H1 (cell line): ENCODE measurements at regions not wholly inside any gene's neighbourhood (a gene's known extent, or its start where the extent isn't known, plus 50 kb on each side); places are given as distances from the start of the nearest gene placed in this dataset.

ENCODE experiments used
- CTCF ChIA-PET: fragments of 300-600 bp; sonication (Branson Sonifier 250); formaldehyde crosslinking; loops from one replicate; lab custom pipeline; 2021; ENCODE audit not compliant: partially characterized antibody; lab: Charles Lee
- POLR2A ChIA-PET: fragments of 300-600 bp; sonication (Branson Sonifier 250); formaldehyde crosslinking; loops from one replicate; lab custom pipeline; 2021; ENCODE audit warnings: inconsistent platforms; ENCODE audit not compliant: partially characterized antibody; lab: Charles Lee
- DNase-seq, 2 experiments: peaks; one replicate each; pipeline versions ENCODE4 v3.0.0 to v3.0.0-alpha.2; 2010 to 2022; ENCODE audit warnings: low spot score in 2 of 2, low read depth in 1 of 2, mixed read lengths in 1 of 2
- FAIRE-seq: peaks from 2 replicates; lab custom pipeline; 2011; peaks lifted over from hg19 to GRCh38; lab: Jason Lieb, UNC
- H2AFZ ChIP-seq: 2 replicates; pipeline ENCODE4 v1.8.1; 2012; ENCODE audit warnings: low read length, inconsistent platforms
- H2AK5ac ChIP-seq: 2 replicates; pipeline ENCODE4 v1.6.1; 2013; ENCODE audit warnings: low read depth, low read length
- H2BK120ac ChIP-seq: replicated peaks from 2 replicates; pipeline ENCODE3; 2013; ENCODE audit warnings: low read depth, low read length, inconsistent platforms
- H2BK12ac ChIP-seq: 2 replicates; pipeline ENCODE4 v1.6.1; 2013; ENCODE audit warnings: low read depth, low read length
- H2BK15ac ChIP-seq: 2 replicates; pipeline ENCODE4 v1.6.1; 2013; ENCODE audit warnings: low read length
- H2BK20ac ChIP-seq: 2 replicates; pipeline ENCODE4 v1.6.1; 2013; ENCODE audit warnings: low read length
- H2BK5ac ChIP-seq: 2 replicates; pipeline ENCODE4 v1.6.1; 2013; ENCODE audit warnings: low read depth, low read length
- H3K14ac ChIP-seq: 2 replicates; pipeline ENCODE4 v1.6.1; 2013; ENCODE audit warnings: inconsistent platforms; ENCODE audit not compliant: insufficient read length
- H3K18ac ChIP-seq: 2 replicates; pipeline ENCODE4 v1.6.1; 2013; ENCODE audit warnings: low read length; ENCODE audit errors: extremely low read depth
- H3K23ac ChIP-seq: 2 replicates; pipeline ENCODE4 v1.6.1; 2013; ENCODE audit warnings: inconsistent platforms; ENCODE audit not compliant: insufficient read length
- H3K23me2 ChIP-seq: 2 replicates; pipeline ENCODE4 v1.6.1; 2013; ENCODE audit warnings: low read depth, low read length
- H3K27ac ChIP-seq: 2 replicates; pipeline ENCODE4 v1.6.1; 2011; ENCODE audit warnings: low read depth, low read length, inconsistent platforms
- H3K27me3 ChIP-seq, 4 experiments: replicated peaks in 1 of 4; 1 replicate in 1 of 4; 2 replicates in 3 of 4; pipeline versions ENCODE4 v1.6.1 to v1.8.1; 2011 to 2013; ENCODE audit warnings: low read length in 3 of 4, mild to moderate bottlenecking in 3 of 4, inconsistent platforms in 2 of 4, mixed read lengths in 2 of 4, moderate library complexity in 1 of 4; ENCODE audit not compliant: control insufficient read depth in 3 of 4, insufficient read depth in 3 of 4; ENCODE audit errors: extremely low read depth in 1 of 4
- H3K36me3 ChIP-seq, 4 experiments: 2 replicates each; pipeline versions ENCODE4 v1.6.1 to v1.8.1; 2011 to 2013; ENCODE audit warnings: mild to moderate bottlenecking in 4 of 4, low read length in 3 of 4, moderate library complexity in 2 of 4, control low read depth in 1 of 4, inconsistent platforms in 1 of 4; ENCODE audit not compliant: insufficient read depth in 4 of 4, control insufficient read depth in 2 of 4
- H3K4ac ChIP-seq: replicated peaks from 2 replicates; pipeline ENCODE3; 2013; ENCODE audit warnings: low read length, low read depth, mixed read lengths, inconsistent platforms; ENCODE audit not compliant: insufficient read length
- H3K4me1 ChIP-seq, 4 experiments: replicated peaks in 1 of 4; 1 replicate in 1 of 4; 2 replicates in 3 of 4; pipeline versions ENCODE4 v1.6.1 to v1.8.1; 2011 to 2013; ENCODE audit warnings: low read length in 3 of 4, inconsistent platforms in 2 of 4, mixed read lengths in 1 of 4; ENCODE audit not compliant: insufficient read depth in 4 of 4, control insufficient read depth in 3 of 4
- H3K4me2 ChIP-seq, 2 experiments: 2 replicates each; pipeline versions ENCODE4 v1.6.1 to v1.8.1; 2011 to 2013; ENCODE audit warnings: low read depth in 2 of 2, low read length in 2 of 2, control low read depth in 1 of 2, inconsistent platforms in 1 of 2, mild to moderate bottlenecking in 1 of 2; ENCODE audit not compliant: insufficient read depth in 1 of 2
- H3K4me3 ChIP-seq, 4 experiments: fragments of 200-600, 300-600 bp in 1 of 4; sonication (generic), shearing (Covaris generic), sonication (Bioruptor Twin) in 1 of 4; 2 replicates each; pipeline versions ENCODE4 v1.5.1 to v1.8.1; 2011 to 2016; ENCODE audit warnings: low read length in 4 of 4, low read depth in 3 of 4, control low read depth in 2 of 4, inconsistent platforms in 2 of 4, mild to moderate bottlenecking in 2 of 4, mixed read lengths in 1 of 4, moderate library complexity in 1 of 4; ENCODE audit not compliant: insufficient read depth in 2 of 4; ENCODE audit errors: extremely low read depth in 1 of 4
- H3K56ac ChIP-seq: replicated peaks from 2 replicates; pipeline ENCODE3; 2013; ENCODE audit warnings: low read depth, mild to moderate bottlenecking, mixed read lengths, low read length, inconsistent platforms; ENCODE audit not compliant: insufficient read length
- H3K79me1 ChIP-seq: 2 replicates; pipeline ENCODE4 v1.6.1; 2013; ENCODE audit warnings: low read depth, low read length, control low read depth
- H3K79me2 ChIP-seq, 2 experiments: 2 replicates each; pipeline versions ENCODE4 v1.6.1 to v1.8.1; 2012 to 2013; ENCODE audit warnings: low read length in 2 of 2, mild to moderate bottlenecking in 2 of 2, inconsistent platforms in 1 of 2; ENCODE audit not compliant: insufficient read depth in 2 of 2, control insufficient read depth in 1 of 2
- H3K9ac ChIP-seq, 4 experiments: replicated peaks in 1 of 4; 1 replicate in 1 of 4; 2 replicates in 3 of 4; pipeline versions ENCODE4 v1.6.1 to v1.8.1; 2011 to 2013; ENCODE audit warnings: low read depth in 3 of 4, low read length in 3 of 4, control low read depth in 2 of 4, mild to moderate bottlenecking in 2 of 4, moderate library complexity in 2 of 4, inconsistent platforms in 1 of 4; ENCODE audit errors: extremely low read depth in 1 of 4
- H3K9me3 ChIP-seq, 2 experiments: 2 replicates each; pipeline versions ENCODE4 v1.6.1 to v1.8.1; 2012 to 2013; ENCODE audit warnings: mild to moderate bottlenecking in 2 of 2, moderate library complexity in 2 of 2, control low read depth in 1 of 2, inconsistent platforms in 1 of 2, low read depth in 1 of 2, low read length in 1 of 2, mixed read lengths in 1 of 2; ENCODE audit not compliant: insufficient read depth in 2 of 2
- H4K20me1 ChIP-seq, 2 experiments: replicated peaks in 1 of 2; 2 replicates each; pipeline versions ENCODE3 to v1.8.1; 2011 to 2013; ENCODE audit warnings: inconsistent platforms in 2 of 2, low read length in 2 of 2, mild to moderate bottlenecking in 1 of 2; ENCODE audit not compliant: insufficient read depth in 2 of 2, control insufficient read depth in 1 of 2
- H4K5ac ChIP-seq: 2 replicates; pipeline ENCODE4 v1.6.1; 2013; ENCODE audit warnings: low read length, low read depth, mixed read lengths, inconsistent platforms; ENCODE audit not compliant: insufficient read length
- H4K8ac ChIP-seq: 2 replicates; pipeline ENCODE4 v1.8.0; 2013; ENCODE audit warnings: mild to moderate bottlenecking, moderate library complexity, low read length, inconsistent platforms; ENCODE audit not compliant: insufficient read depth; ENCODE audit errors: extremely low read depth
- H4K91ac ChIP-seq: replicated peaks from 2 replicates; pipeline ENCODE3; 2013; ENCODE audit warnings: low read length, mixed read lengths, inconsistent platforms; ENCODE audit not compliant: insufficient read length
- ASH2L ChIP-seq: fragments of 200-600, 300-600 bp; sonication (generic); IDR thresholded peaks from one replicate; pipeline ENCODE4 v1.7.1; 2017; ENCODE audit warnings: low read length
- ATF3 ChIP-seq: IDR thresholded peaks from 2 replicates; pipeline ENCODE4 v1.6.1; 2011; ENCODE audit warnings: low read depth, mild to moderate bottlenecking, low read length; ENCODE audit not compliant: insufficient read depth
- CTBP2 ChIP-seq: IDR thresholded peaks from 2 replicates; pipeline ENCODE4 v1.7.0; 2011; ENCODE audit warnings: borderline replicate concordance, mild to moderate bottlenecking, moderate library complexity, mixed read lengths, low read length; ENCODE audit not compliant: insufficient read depth, insufficient read length
- E2F6 ChIP-seq: IDR thresholded peaks from 2 replicates; pipeline ENCODE4 v1.6.1; 2012; ENCODE audit warnings: inconsistent platforms
- JUND ChIP-seq: IDR thresholded peaks from 2 replicates; pipeline ENCODE4 v1.6.1; 2011; ENCODE audit warnings: mild to moderate bottlenecking, improper control_type of control experiment, low read length
- KDM1A ChIP-seq: fragments of 200-600, 300-600 bp; sonication (generic); IDR thresholded peaks from 2 replicates; pipeline ENCODE4 v1.7.1; 2016; ENCODE audit warnings: mild to moderate bottlenecking, low read length, borderline replicate concordance
- MAFK ChIP-seq: IDR thresholded peaks from 2 replicates; pipeline ENCODE4 v1.6.1; 2012; ENCODE audit warnings: low read depth, mild to moderate bottlenecking, improper control_type of control experiment, low read length
- NRF1 ChIP-seq: IDR thresholded peaks from 2 replicates; pipeline ENCODE4 v1.6.1; 2011; ENCODE audit warnings: mild to moderate bottlenecking, low read depth, low read length, improper control_type of control experiment
- PHF8 ChIP-seq: fragments of 200-600 bp; sonication (generic); conservative IDR thresholded peaks from 2 replicates; pipeline ENCODE4 v1.7.1; 2012; ENCODE audit warnings: low read depth, mild to moderate bottlenecking, inconsistent platforms, low read length, moderate library complexity
- SIN3A ChIP-seq, 2 experiments: IDR thresholded peaks in 1 of 2; conservative IDR thresholded peaks in 1 of 2; 2 replicates each; pipeline ENCODE4 v1.6.1; 2011 to 2012; ENCODE audit warnings: low read length in 2 of 2, improper control_type of control experiment in 1 of 2, low read depth in 1 of 2, mild to moderate bottlenecking in 1 of 2
- SIRT6 ChIP-seq: IDR thresholded peaks from one replicate; pipeline ENCODE4 v1.7.1; 2012; ENCODE audit warnings: low read length, inconsistent platforms
- SUZ12 ChIP-seq: fragments of 200-600 bp; sonication (generic); IDR thresholded peaks from 2 replicates; pipeline ENCODE4 v1.6.1; 2012; ENCODE audit warnings: mild to moderate bottlenecking, inconsistent platforms, low read length, moderate library complexity, mixed read lengths
- TAF7 ChIP-seq: optimal IDR thresholded peaks from 2 replicates; pipeline ENCODE3; 2011; ENCODE audit warnings: low read depth, mild to moderate bottlenecking, inconsistent platforms, low read length, moderate library complexity, borderline replicate concordance
- YY1 ChIP-seq: IDR thresholded peaks from 2 replicates; pipeline ENCODE4 v1.6.1; 2011; ENCODE audit warnings: low read depth, mild to moderate bottlenecking, low read length
- WGBS, 2 experiments: shearing (Covaris generic) in 1 of 2; methylation state at CpG; one replicate each; pipeline versions ENCODE4 v1.1.6 to v1.1.7; 2013 to 2015; ENCODE audit warnings: low lambda C conversion rate in 2 of 2, mixed read lengths in 2 of 2, inconsistent platforms in 1 of 2, low coverage in 1 of 2, missing lambda C conversion rate in 1 of 2; ENCODE audit not compliant: insufficient replicate concordance in 2 of 2, insufficient coverage in 1 of 2, insufficient read length in 1 of 2; ENCODE audit errors: extremely low coverage in 1 of 2, missing lambda C conversion rate in 1 of 2; 5-methylcytosine and 5-hydroxymethylcytosine counted together

- CTCF ChIA-PET = no interaction called here
- FAIRE-seq = no peak
- H3K14ac ChIP-seq = no peak overlapping the region
- no peak for TF ChIP-seq SUZ12
- no peak for TF ChIP-seq JUND
- TF ChIP-seq E2F6 = no peak
- no peak for TF ChIP-seq CTBP2
- TF ChIP-seq NRF1 = no peak
- no peak for TF ChIP-seq PHF8
- TF ChIP-seq SIRT6 = no peak
- no peak for TF ChIP-seq YY1
- TF ChIP-seq TAF7 = no peak
- TF ChIP-seq KDM1A = no peak
- TF ChIP-seq ASH2L = no peak
- TF ChIP-seq MAFK = no peak
- no peak for TF ChIP-seq ATF3
- no peak for TF ChIP-seq SIN3A (conservative IDR thresholded peaks at IDR 0.05 in 1 of 2, IDR thresholded peaks at IDR 0.05 in 1 of 2; ENCODE audit: low read depth in 1 of 2, low read length in 2 of 2)
Measured at GRCh38 chr2:88809216-88809615, 117.7 kb downstream of the RPIA start.

More at GRCh38 chr2:88809216-88809615, 117.7 kb downstream of the RPIA start:
- H2BK120ac ChIP-seq = no peak overlapping the region
- H3K23ac ChIP-seq = no peak overlapping the region
- H2BK12ac ChIP-seq = no peak overlapping the region
- H3K27me3 ChIP-seq = no peaks in the 10 kb centered on the region
- WGBS, 2 experiments = 86% methylated on average over 6 of the region's 6 CpGs; no CpG with 5 or more reads in 1 of the 2 experiments
- H3K4ac ChIP-seq = no peak overlapping the region
- POLR2A ChIA-PET = no interaction called here
- no peaks in the 10 kb centered on the region for H4K20me1 ChIP-seq
- H3K4me2 ChIP-seq = no peak overlapping the region
- H3K79me1 ChIP-seq = no peaks in the 10 kb centered on the region
- no peak overlapping the region for H3K9ac ChIP-seq
- H4K5ac ChIP-seq = no peak overlapping the region
- no peak overlapping the region for H3K18ac ChIP-seq
- H3K23me2 ChIP-seq = no peaks in the 10 kb centered on the region
- no peaks in the 10 kb centered on the region for H3K79me2 ChIP-seq
- H2BK20ac ChIP-seq = no peak overlapping the region
- no peak overlapping the region for H2BK5ac ChIP-seq
- no peak overlapping the region for H3K56ac ChIP-seq
- no peak overlapping the region for H2AK5ac ChIP-seq
- no peak for DNase-seq
- no peak overlapping the region for H2BK15ac ChIP-seq
- no peak overlapping the region for H4K8ac ChIP-seq
- H2AFZ ChIP-seq = no peak overlapping the region
- no peak overlapping the region for H4K91ac ChIP-seq
- H3K4me3 ChIP-seq = no peak overlapping the region
- H3K36me3 ChIP-seq = no peaks in the 10 kb centered on the region
- no peaks in the 10 kb centered on the region for H3K4me1 ChIP-seq
- peaks cover 0 to 1% of the 10 kb centered on the region in 2 experiments; a peak in 2 of 4 replicates for H3K9me3 ChIP-seq
- H3K27ac ChIP-seq = no peak overlapping the region
